OCI-M1 (cell line): ENCODE measurements at regions not wholly inside any gene's neighbourhood (a gene's known extent, or its start where the extent isn't known, plus 50 kb on each side); places are given as distances from the start of the nearest gene placed in this dataset.

Experiments
- DNase-seq: peaks from one replicate; lab custom pipeline; 2025; lab: John Stamatoyannopoulos, UW

GRCh38 chr3:187954873-187955586 lies 198.9 kb upstream of the LPP start:
- DNase-seq = peak; percentile 21

- DNase-seq = no peak
Measured at GRCh38 chr3:187955587-187955952, 198.4 kb upstream of the LPP start.

DNA sequence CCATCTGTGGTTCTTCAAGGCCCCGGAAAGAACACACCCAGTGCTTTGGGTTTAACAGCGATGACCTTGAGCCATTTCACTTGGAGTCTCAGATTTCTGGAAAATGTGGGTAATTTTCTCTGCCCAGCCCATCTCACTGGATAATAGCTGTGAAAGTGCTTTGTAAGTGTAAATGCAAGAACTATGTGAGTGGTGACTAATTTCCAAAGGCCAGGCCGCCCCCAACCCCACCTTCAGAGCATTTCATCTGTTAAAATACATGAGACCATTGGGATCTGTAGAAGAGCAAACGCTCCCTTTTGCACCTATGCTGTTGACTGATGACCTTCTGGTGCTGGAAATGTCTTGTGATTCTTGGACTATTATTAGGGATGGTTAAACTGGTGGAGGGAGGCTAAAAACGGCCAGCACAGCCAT lies 196.8 kb upstream of the LPP start:
- DNase-seq = no peak

DNA sequence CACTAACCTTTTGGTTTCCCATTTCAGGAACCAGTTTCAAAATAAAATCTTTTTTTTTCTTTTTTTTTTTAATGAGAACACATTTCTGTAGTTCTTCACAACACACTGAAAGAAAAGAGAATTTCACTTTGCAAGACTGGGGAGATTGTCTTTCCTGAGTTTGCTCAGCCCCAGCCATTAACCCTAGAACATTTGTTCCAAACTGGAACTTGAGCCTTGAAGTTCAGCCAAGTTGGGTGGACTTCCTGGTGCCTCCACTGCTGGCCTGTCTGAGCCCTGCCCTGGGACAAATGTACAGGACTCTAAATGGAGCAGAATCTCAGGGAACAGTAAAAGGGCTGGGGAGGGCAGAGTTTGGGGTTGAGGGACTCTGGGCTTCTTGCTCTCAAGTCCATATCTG lies 196.4 kb upstream of the LPP start:
- DNase-seq = no peak

GRCh38 chr3:187958432-187959003 lies 195.4 kb upstream of the LPP start:
- DNase-seq = no peak

DNA sequence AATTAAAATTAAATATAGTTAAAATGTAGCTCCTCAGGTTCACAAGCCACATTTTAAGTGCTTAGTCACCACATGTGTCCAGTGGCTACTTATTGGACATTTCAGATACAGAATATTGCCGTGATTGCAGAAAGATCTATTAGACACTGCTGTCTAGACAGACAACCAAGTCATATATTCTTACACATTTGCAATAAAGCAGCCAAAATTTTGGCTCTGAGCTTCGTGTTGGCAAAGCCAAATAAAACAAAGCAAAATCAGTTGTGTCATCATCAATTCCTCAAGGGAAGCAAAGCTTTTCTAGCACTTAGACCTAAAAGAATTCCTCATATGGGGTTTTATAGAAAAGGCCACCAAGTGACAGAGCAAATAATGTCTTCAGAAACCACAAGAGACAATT lies 193.1 kb upstream of the LPP start:
- DNase-seq = no peak

- no peak for DNase-seq
Measured at GRCh38 chr3:187961366-187961765, 192.6 kb upstream of the LPP start.

DNA sequence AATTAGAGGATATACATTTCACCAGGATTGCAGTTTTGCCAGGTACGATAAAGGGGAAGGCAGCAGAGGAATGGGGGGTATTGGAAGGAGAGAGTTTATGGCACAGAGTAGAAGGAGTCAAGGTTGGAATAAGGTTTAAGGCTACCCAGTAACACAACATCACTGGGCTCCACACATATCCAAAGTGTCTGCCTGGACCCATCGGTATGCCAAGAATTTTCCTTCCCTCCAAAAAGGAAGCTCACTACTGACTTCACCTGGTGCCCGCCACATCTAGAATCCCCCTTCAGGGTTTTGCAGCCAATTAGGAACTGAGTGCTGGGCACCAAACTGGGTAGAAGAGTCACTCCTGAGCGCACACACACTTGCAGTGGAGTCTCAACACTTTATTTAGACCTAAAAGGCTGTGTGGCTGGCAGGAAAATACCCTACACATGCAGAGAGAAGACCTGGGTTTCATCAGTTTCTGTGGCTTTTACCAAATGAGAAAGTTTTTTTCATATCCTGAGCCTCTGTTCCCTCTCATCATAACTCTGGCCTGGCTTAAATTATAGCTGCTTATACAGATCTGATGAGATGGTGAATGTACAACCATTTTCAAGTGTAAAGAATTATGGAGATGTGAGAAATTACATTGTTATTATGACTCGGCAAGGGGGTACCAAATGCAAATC lies 190.8 kb upstream of the LPP start:
- DNase-seq = no peak

- DNase-seq = no peak
Measured at GRCh38 chr3:187963677-187964385, 190.1 kb upstream of the LPP start.

DNA sequence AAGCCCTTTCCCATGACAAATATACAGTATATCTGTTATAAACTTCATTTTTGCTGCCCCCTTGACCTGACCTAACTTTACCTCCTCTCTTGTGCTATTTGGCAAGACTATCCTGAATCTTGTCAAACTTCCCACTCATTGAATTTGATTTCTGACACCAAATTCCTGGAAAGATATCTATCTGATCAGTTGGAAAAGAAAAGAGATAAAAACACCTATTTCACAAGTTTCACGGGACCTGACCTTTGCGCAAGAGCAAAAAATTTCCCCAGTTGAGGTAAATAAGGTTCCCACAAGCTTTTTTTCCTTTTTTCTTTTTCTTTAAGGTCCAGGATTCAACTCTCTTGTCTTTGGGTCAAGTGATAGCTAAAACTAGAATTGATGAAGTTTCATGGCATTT lies 189.2 kb upstream of the LPP start:
- no peak for DNase-seq

- DNase-seq = no peak
Measured at GRCh38 chr3:187966096-187966495, 187.9 kb upstream of the LPP start.

DNA sequence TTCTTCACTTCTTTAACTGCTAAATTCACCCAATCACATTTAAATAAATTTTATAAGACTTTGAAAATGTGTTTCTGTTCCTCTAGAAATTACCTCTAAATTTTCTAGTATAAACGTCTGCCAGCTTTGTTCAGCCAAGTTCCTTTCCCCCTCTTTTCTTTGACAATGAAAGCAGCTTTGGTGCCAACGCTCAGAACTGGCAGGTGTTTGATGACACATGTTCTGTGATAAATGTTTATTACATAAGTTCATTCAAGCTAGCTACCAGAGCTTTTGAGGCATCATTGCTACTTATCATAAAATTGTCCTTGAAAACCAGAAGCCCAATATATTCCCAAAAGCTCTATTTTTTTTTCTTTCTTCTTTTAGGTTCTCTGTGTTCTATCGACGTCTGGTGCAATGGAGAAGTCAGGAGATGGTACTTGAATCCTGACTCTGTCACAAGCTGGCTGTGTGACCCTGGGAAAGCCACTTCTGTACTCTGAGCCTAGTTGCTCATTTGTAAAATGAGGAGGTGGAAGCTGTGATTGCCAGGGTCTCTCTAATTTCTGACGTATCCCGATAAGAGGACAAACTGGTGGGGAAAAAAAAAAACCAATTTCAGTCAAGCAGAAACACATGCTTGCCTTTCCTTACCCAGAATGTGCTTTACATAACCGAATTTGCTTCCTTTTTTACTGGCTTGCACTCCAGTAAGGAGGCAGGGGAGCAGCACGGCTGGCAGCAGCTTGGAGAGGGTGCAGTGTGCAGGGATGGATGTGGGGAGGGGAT lies 187.1 kb upstream of the LPP start:
- DNase-seq = no peak

DNA sequence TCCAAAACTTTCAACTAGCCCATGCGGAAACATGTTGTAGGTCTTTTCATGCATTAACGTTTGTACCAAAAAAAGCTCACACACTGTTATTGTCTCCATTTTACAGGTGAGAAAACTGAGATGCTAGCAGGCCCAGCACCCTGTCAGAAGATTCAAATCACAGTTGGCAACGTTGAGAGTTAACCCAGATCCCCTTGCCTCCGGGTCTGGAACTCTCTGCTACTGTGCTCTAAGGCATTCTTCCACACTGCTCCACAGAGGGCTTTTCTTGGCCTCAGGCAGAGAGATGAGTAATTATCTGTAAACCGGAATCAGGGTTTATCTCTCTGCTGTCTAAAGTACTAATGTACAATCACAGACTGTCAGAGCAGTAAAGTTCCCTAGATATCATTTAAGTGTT lies 186.0 kb upstream of the LPP start:
- no peak for DNase-seq

- DNase-seq = peak; percentile 0
Measured at GRCh38 chr3:187968883-187969580, 184.9 kb upstream of the LPP start.

- DNase-seq = no peak
Measured at GRCh38 chr3:187969581-187969950, 184.4 kb upstream of the LPP start.

- DNase-seq = no peak
Measured at GRCh38 chr3:187970106-187970505, 183.9 kb upstream of the LPP start.

DNA sequence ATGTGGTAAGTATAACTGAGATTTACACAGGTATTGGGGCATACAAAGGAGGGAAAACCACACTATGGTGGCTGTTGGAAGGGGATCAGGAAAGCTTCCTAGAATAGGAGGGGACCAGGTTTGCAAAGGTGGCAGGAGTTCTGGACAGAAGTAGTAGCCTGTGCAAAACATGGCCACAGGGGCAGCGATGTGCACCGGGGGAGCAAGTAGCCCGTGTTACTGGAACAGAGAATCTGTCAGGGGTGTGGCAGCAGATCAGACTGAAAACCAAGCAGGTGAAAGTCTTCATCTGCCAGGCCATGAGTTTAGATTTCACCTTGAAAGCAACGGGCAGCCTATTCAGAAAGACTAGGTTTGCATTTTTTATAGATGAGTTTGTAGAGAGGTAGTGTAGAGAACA lies 182.3 kb upstream of the LPP start:
- DNase-seq = no peak

- no peak for DNase-seq
Measured at GRCh38 chr3:187972454-187972853, 181.5 kb upstream of the LPP start.

GRCh38 chr3:187973977-187974870 lies 179.7 kb upstream of the LPP start:
- DNase-seq = no peak

- peak; percentile 12 for DNase-seq
Measured at GRCh38 chr3:187974871-187975271, 179.1 kb upstream of the LPP start.
